HEK293 (cell line): ENCODE measurements at regions not wholly inside any gene's neighbourhood (a gene's known extent, or its start where the extent isn't known, plus 50 kb on each side); places are given as distances from the start of the nearest gene placed in this dataset.

Experiments
- PATZ1 ChIP-seq: fragments of 450-650 bp; formaldehyde crosslinking; IDR thresholded peaks from 2 replicates; pipeline ENCODE4 v1.5.1; 2016; ENCODE audit warnings: missing biosample characterization, missing genetic modification characterization
- ZNF140 ChIP-seq: fragments of 450-650 bp; formaldehyde crosslinking; IDR thresholded peaks from 2 replicates; pipeline ENCODE4 v1.5.1; 2016; ENCODE audit warnings: missing biosample characterization, missing genetic modification characterization

GRCh38 chr1:8216005-8216404, 101.9 kb upstream of the SLC45A1 start:
- TF ChIP-seq ZNF140 (no peak), PATZ1 (tag by site-specific recombination) (no peak)
